Left renal cortex interstitium (tissue), 4 donors: ENCODE measurements at regions not wholly inside any gene's neighbourhood (a gene's known extent, or its start where the extent isn't known, plus 50 kb on each side); places are given as distances from the start of the nearest gene placed in this dataset.
"Not testable (repeated sequence)": the region's sequence is repeated elsewhere in the genome, so short reads cannot be mapped to it uniquely, and the experiment has no call there.

Experiments
- DNase-seq, 4 donors: peaks; one replicate each; pipeline ENCODE4 v3.0.0-alpha.2; 2013; ENCODE audit warnings: low read depth in 4 of 4, low spot score in 2 of 4, missing footprints in 1 of 4

DNA sequence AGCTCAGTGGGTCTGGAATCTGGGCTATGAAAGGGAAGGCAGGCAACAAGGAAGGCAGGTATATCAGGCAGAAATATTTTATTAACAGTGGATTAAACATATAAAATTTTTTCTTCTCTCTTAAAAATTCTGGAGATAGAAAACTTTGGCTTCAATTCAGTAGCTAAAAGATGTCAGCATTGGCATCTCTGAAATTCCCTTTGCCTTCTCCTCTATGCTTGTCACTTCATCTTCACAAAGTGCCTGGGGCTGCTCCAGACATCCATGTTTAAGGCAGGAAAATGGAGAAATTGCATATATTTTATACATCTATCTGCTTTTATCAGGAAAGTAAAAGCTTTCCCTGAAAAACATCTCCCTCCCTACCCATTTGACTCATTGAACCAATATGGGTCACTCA, 894.1 kb upstream of the API5 start:
- no peak for DNase-seq

GRCh38 chr11:42422090-42422489, 889.7 kb upstream of the API5 start:
- DNase-seq: no peak

- not testable (repeated sequence) for DNase-seq
Measured at GRCh38 chr11:42434911-42435310, 876.9 kb upstream of the API5 start.

GRCh38 chr11:42444406-42444805, 867.4 kb upstream of the API5 start:
- no peak for DNase-seq

- no peak for DNase-seq
Measured at GRCh38 chr11:42462558-42463310, 849.1 kb upstream of the API5 start.

DNA sequence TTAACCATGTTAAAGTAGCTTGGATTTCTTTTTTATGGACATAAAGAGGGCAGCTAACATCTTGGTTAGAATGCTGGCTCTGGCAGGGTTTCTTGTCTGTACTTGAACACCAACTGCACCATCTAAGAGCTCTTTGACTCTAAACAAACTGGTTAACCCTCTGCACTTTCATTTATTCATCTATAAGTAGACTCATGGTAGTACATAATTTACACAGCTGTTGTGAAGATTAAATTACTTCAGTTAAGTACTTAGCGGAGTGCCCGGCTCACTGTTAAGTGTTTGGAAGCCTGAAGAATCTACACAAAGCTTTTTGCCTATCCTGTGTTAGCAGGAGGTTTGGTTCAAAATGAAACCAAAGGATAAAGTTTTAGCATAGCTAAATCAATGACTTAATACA, 846.2 kb upstream of the API5 start:
- no peak for DNase-seq

DNA sequence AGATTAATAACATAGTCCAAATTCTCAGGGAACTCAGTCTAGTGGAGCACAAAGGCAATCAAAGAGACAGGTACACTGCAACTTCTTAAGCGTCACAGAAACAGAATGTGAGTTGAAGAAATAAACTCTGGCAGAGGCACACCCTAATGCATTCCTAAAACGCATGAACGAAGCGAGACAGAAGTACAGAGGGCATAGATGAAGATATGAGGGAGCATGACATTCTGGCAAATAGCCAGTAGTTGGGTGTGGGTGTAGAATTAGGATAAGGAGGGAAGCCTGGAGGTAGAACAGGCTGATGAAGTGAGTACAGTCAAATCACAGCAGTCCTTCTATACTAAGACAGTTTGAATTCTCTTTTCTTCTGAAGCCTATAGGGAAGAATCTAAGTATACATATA, 838.7 kb upstream of the API5 start:
- no peak for DNase-seq

GRCh38 chr11:42482822-42483221, 829.0 kb upstream of the API5 start:
- no peak for DNase-seq

- DNase-seq: no peak
Measured at GRCh38 chr11:42490506-42490905, 821.3 kb upstream of the API5 start.

- no peak for DNase-seq
Measured at GRCh38 chr11:42494459-42494858, 817.3 kb upstream of the API5 start.

GRCh38 chr11:42498971-42499370, 812.8 kb upstream of the API5 start:
- no peak for DNase-seq

- DNase-seq: no peak
Measured at GRCh38 chr11:42502151-42502550, 809.6 kb upstream of the API5 start.

DNA sequence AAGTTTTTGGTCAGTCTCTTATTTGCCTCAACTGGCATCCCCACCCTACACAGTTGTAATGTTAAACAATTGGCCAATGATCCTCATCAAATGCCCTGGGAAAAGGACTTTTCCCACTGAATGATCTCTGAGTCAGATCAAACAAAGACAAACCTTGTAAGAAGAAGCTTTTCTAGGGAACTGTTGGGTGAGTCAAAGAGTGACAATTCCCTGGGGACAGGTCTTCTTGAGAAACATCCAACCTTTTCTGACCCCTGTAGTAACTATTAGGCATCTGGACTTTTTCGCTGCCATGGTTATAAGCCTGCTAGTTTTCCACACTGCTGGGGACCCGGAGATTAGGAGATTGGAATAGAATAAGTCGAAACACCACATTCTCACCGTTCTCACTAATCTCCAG, 789.8 kb upstream of the API5 start:
- DNase-seq: no peak

- peak; percentile 52 to 82 (median 70) for DNase-seq
Measured at GRCh38 chr11:42524534-42525227, 787.1 kb upstream of the API5 start.

DNA sequence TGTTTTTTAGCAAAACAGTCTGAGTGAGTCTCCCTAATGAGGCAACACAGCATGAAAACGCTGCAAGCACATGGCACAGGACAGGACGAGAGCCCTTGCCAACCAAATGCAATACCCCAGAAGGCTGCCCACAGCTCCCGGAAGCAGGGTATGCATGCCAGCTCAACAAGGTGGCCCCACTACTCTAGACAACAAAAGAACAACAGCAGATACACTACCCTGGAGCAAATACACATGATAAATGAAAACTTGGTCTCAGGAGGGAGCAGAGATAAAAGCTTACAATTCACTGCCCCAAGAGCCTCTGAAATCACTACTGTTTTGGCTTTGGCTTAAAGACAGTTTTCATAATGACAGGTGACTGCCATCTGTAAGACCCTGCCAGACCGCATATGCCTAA, 785.4 kb upstream of the API5 start:
- DNase-seq: no peak

DNA sequence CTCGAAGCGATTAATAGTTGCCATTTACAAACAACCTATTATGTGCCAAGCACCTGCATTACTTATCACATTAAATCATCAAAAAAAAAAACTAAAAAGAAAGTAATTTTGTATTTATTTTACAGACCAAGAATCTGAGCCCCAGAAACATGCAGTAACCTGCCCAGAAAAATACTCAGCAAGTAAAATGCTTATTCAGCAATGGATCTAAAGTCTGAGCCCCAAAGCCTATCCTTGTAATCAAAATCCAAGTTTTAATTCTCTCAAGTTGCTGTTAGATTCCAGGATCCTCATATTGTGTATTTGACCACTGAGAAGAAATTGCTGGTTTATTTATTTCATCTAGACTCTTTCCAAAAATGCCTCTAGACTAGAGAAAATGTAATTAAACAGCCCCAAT, 783.3 kb upstream of the API5 start:
- DNase-seq: no peak

- peak in 1 of 4 donors; percentile 28 for DNase-seq
Measured at GRCh38 chr11:42528911-42529310, 782.9 kb upstream of the API5 start.

- DNase-seq: no peak
Measured at GRCh38 chr11:42536611-42537360, 775.0 kb upstream of the API5 start.

- DNase-seq: no peak
Measured at GRCh38 chr11:42542336-42542735, 769.5 kb upstream of the API5 start.

DNA sequence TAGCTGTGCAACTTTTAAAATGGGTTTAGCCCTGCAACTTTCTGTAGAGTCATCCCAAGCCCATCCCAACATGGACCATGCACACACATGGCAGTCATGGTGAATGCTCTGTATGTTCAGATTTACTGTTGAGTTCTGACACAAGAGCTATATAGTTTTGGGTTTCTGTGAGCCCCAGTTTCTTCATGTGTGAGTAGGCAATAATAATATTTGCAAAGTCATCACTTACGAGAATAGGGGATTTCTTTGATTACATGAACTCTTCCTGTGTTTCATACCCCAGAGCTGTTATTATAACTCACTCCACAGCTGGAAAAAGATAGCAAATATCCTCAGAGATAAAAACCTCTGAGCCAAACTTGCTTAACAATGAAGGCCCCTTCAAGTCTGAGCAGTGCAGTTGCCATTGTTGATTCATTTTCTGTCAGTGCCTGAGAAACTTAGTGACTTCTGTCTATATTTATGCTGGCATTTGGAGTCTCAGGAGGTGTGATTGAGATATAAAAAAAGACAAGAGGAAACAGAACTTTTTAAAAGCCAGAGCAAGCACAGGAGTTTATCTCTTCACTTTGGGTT, 767.9 kb upstream of the API5 start:
- no peak for DNase-seq

DNA sequence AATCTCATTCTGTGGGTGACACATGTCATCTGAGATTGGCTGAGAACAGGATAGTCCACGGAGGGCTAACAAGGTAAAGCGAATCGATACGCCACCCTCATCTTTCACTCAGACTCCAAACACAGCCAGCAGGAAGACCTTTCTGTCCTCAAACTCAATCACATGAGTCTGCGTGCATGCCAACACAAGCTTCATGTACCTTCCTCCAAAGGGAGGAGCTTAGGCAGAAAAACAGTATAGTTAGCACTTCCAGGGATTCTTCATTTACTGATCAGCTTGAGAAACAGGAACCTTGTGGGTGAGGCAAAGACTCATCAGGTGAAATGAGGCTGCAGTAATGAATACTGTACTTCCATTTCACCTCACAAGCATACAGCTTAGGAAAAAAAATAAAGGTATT, 767.1 kb upstream of the API5 start:
- DNase-seq: no peak
